ENCODE measurements at regions not wholly inside any gene's neighbourhood (a gene's known extent, or its start where the extent isn't known, plus 50 kb on each side); places are given as distances from the start of the nearest gene placed in this dataset.
"Not testable (repeated sequence)": the region's sequence is repeated elsewhere in the genome, so short reads cannot be mapped to it uniquely, and the experiment has no call there.

- DNase-seq: no peak
These were observed 70.5 kb upstream of the DHX40 start for GRCh38 chr17:59494757-59495368.

- no peak for DNase-seq
These were observed 69.2 kb upstream of the DHX40 start for GRCh38 chr17:59496178-59496577.

- DNase-seq: peak; percentile 65
These were observed 66.7 kb upstream of the DHX40 start for GRCh38 chr17:59498530-59499307.

GRCh38 chr17:59500086-59500655 lies 65.2 kb upstream of the DHX40 start:
- DNase-seq: not testable (repeated sequence)

GRCh38 chr17:59501690-59502089 lies 63.7 kb upstream of the DHX40 start:
- DNase-seq: no peak

- DNase-seq: no peak
These were observed 62.6 kb upstream of the DHX40 start for GRCh38 chr17:59502800-59503199.

GRCh38 chr17:59503500-59503899 lies 61.9 kb upstream of the DHX40 start:
- no peak for DNase-seq

GRCh38 chr17:59504821-59505220 lies 60.6 kb upstream of the DHX40 start:
- DNase-seq: no peak

- DNase-seq: no peak
These were observed 59.7 kb upstream of the DHX40 start for GRCh38 chr17:59505610-59506276.

- DNase-seq: no peak
These were observed 58.3 kb upstream of the DHX40 start for GRCh38 chr17:59506894-59507726.

GRCh38 chr17:59508999-59509625 lies 56.3 kb upstream of the DHX40 start:
- no peak for DNase-seq

GRCh38 chr17:59510611-59511010 lies 54.8 kb upstream of the DHX40 start:
- no peak for DNase-seq

- DNase-seq: no peak
These were observed 53.7 kb upstream of the DHX40 start for GRCh38 chr17:59511726-59512125.

GRCh38 chr17:59512844-59513385 lies 52.5 kb upstream of the DHX40 start:
- DNase-seq: no peak

- peak; percentile 72 for DNase-seq
These were observed 51.2 kb upstream of the DHX40 start for GRCh38 chr17:59513934-59514841.
